ENCODE measurements at regions not wholly inside any gene's neighbourhood (a gene's known extent, or its start where the extent isn't known, plus 50 kb on each side); places are given as distances from the start of the nearest gene placed in this dataset.

DNA sequence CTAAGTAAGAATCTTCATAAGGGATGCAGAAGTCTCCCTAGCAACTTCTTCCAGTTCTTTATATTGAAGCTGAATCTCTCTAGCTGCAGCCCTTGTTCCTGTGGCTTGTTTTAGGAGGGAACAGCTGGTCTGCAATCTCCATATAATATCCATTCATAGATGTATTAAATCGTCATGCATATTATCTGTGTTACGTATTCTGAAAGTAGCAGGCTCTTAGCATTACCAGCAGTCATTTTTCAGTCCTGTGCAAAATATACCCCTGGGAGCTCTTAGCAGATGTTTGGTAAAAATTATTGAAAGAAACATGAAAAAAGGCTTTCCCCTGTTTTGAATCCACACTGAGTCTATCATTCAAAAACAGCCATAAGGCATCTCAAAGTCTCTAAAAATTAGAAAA is 385.3 kb downstream of the IRS1 start:
- no peak for TF ChIP-seq HNRNPH1 (optimal IDR thresholded peaks at IDR 0.05; ENCODE audit: low read depth, low read length)
- TF ChIP-seq RBAK (CRISPR knock-in tag; IDR thresholded peaks at IDR 0.05), result no peak
- no peak for TF ChIP-seq POLR2A (IDR thresholded peaks at IDR 0.05; ENCODE audit: insufficient read depth in 1 of 2, low read depth in 2 of 2, low read length in 2 of 2)
- TF ChIP-seq NFIC (IDR thresholded peaks at IDR 0.05; ENCODE audit: low read length), result no peak
- TF ChIP-seq ETV5 (CRISPR knock-in tag; IDR thresholded peaks at IDR 0.05; ENCODE audit: borderline replicate concordance), result no peak
